NB4 (cell line): ENCODE measurements at regions not wholly inside any gene's neighbourhood (a gene's known extent, or its start where the extent isn't known, plus 50 kb on each side); places are given as distances from the start of the nearest gene placed in this dataset.

Experiments used
- DNase-seq: peaks from one replicate; pipeline ENCODE4 v3.0.0; 2010; ENCODE audit warnings: low read depth
- H3K4me3 ChIP-seq: one replicate; pipeline ENCODE4 v1.5.1; 2011; ENCODE audit warnings: mild to moderate bottlenecking, low read depth, low read length, moderate library complexity
- MYC ChIP-seq: IDR thresholded peaks from 2 replicates; pipeline ENCODE4 v1.6.1; 2011; ENCODE audit warnings: low read depth, low read length
- POLR2A ChIP-seq: IDR thresholded peaks from 2 replicates; pipeline ENCODE4 v1.6.1; 2011; ENCODE audit warnings: mild to moderate bottlenecking; ENCODE audit not compliant: insufficient read length; ENCODE audit errors: extremely low read depth
- TF ChIP-seq, protein P1 (sequence below): IDR thresholded peaks from 2 replicates; pipeline ENCODE4 v1.6.1; 2011; ENCODE audit warnings: low read depth, low read length
- TF ChIP-seq, protein P2 (sequence below): IDR thresholded peaks from one replicate; pipeline ENCODE4 v1.5.1; 2012; ENCODE audit warnings: low read depth, low read length

GRCh38 chr18:25842665-25843064 lies 247.7 kb downstream of the SS18 start:
- no peak overlapping the region for H3K4me3 ChIP-seq
- TF ChIP-seq, protein P1, sequence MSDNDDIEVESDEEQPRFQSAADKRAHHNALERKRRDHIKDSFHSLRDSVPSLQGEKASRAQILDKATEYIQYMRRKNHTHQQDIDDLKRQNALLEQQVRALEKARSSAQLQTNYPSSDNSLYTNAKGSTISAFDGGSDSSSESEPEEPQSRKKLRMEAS = no peak
- TF ChIP-seq MYC (no peak), POLR2A (no peak)
- TF ChIP-seq, protein P2, sequence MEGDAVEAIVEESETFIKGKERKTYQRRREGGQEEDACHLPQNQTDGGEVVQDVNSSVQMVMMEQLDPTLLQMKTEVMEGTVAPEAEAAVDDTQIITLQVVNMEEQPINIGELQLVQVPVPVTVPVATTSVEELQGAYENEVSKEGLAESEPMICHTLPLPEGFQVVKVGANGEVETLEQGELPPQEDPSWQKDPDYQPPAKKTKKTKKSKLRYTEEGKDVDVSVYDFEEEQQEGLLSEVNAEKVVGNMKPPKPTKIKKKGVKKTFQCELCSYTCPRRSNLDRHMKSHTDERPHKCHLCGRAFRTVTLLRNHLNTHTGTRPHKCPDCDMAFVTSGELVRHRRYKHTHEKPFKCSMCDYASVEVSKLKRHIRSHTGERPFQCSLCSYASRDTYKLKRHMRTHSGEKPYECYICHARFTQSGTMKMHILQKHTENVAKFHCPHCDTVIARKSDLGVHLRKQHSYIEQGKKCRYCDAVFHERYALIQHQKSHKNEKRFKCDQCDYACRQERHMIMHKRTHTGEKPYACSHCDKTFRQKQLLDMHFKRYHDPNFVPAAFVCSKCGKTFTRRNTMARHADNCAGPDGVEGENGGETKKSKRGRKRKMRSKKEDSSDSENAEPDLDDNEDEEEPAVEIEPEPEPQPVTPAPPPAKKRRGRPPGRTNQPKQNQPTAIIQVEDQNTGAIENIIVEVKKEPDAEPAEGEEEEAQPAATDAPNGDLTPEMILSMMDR = no peak
- no peak for DNase-seq

- TF ChIP-seq, protein P1 = no peak
- TF ChIP-seq, protein P2 = no peak
- TF ChIP-seq POLR2A (no peak), MYC (no peak)
Observed at GRCh38 chr18:25834061-25834460, 256.4 kb downstream of the SS18 start.

GRCh38 chr18:25832001-25832604 lies 258.3 kb downstream of the SS18 start:
- no peak for TF ChIP-seq MYC
- TF ChIP-seq, protein P2 = peak; percentile 91
- peak; percentile 33 for DNase-seq
- no peak overlapping the region for H3K4me3 ChIP-seq

More at GRCh38 chr18:25834061-25834460, 256.4 kb downstream of the SS18 start:
- H3K4me3 ChIP-seq = no peak overlapping the region
- DNase-seq = no peak

GRCh38 chr18:25831301-25831701 lies 259.1 kb downstream of the SS18 start:
- no peak overlapping the region for H3K4me3 ChIP-seq
- no peak for DNase-seq
- no peak for TF ChIP-seq MYC
- no peak for TF ChIP-seq POLR2A
- TF ChIP-seq, protein P2 = no peak
- TF ChIP-seq, protein P1 = no peak

- TF ChIP-seq MYC = no peak
- TF ChIP-seq, protein P1 = no peak
- TF ChIP-seq, protein P2 = no peak
- TF ChIP-seq POLR2A = no peak
- no peak overlapping the region for H3K4me3 ChIP-seq
- no peak for DNase-seq
Observed at GRCh38 chr18:25830787-25831186, 259.6 kb downstream of the SS18 start.

GRCh38 chr18:25827961-25828561 lies 262.4 kb downstream of the SS18 start:
- TF ChIP-seq POLR2A (no peak), MYC (no peak)
- TF ChIP-seq, protein P1 = no peak
- TF ChIP-seq, protein P2 = no peak
- DNase-seq = no peak
- H3K4me3 ChIP-seq = no peak overlapping the region
